GM12892 (cell line): ENCODE measurements at regions not wholly inside any gene's neighbourhood (a gene's known extent, or its start where the extent isn't known, plus 50 kb on each side); places are given as distances from the start of the nearest gene placed in this dataset.
"Not testable (repeated sequence)": the region's sequence is repeated elsewhere in the genome, so short reads cannot be mapped to it uniquely, and the experiment has no call there.

Source experiments
- DNase-seq: peaks from one replicate; pipeline ENCODE4 v3.0.0; 2011; ENCODE audit not compliant: insufficient read length
- FAIRE-seq: peaks from 2 replicates; lab custom pipeline; 2011; peaks lifted over from hg19 to GRCh38; lab: Jason Lieb, UNC
- POLR2A ChIP-seq: IDR thresholded peaks from 2 replicates; pipeline ENCODE4 v1.6.1; 2011; ENCODE audit warnings: low read depth, low read length, control low read depth
- POLR2AphosphoS5 ChIP-seq: IDR thresholded peaks from 2 replicates; pipeline ENCODE4 v1.6.1; 2011; ENCODE audit warnings: low read depth, low read length, control low read depth
- TAF1 ChIP-seq: IDR thresholded peaks from 2 replicates; pipeline ENCODE4 v1.6.1; 2011; ENCODE audit warnings: low read depth, mild to moderate bottlenecking, control low read depth, low read length, borderline replicate concordance

DNA sequence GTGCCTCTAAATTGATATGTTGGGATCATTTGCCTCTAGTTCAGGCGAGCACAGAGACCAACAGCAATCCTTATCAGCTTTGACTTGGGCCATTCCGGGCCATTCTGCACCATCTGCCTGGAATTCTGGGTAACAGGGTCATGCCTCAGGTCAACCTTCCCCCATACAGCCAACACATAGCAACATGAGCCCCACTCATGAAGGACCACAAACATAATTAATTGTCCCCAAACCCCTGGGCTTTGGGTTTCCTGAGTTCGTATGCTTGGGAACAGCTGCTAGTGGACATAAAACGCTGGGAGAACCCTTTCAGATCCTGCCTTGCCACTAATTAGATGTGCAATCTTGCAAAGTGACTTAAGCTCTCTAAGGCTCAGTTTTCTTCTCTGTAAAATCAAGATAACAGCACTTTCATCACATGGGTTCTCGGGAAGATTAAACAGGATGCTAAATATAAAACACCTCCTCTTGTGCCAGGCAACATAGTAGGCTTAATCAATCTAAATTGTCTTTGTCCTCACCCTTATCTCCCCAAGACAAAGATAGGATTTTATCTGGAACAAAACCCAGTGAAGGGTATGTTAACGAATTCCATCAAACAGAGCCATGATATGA is 426.5 kb downstream of the CD83 start:
- TF ChIP-seq POLR2A (no peak), TAF1 (no peak), POLR2AphosphoS5 (no peak)
- FAIRE-seq = no peak

DNA sequence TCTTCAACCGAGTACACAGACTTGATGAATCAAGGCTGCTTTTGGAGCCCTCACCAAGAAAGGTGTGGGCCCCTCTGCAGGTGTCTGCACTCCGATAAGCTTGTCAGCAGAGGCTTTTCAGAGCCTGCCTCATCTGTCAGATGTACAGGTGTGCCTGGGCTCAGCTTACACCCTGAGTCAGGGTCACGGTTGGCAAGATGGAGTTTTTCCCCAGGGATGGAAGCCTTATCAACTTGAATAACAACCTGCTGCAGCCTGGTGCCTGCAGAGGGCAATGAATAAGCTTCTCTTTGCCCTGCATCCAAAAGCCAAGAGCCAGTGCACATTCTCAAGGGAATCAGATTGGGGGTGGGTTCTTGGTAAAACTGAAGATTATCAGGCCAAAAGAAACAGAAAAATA is 427.1 kb downstream of the CD83 start:
- no peak for TF ChIP-seq POLR2AphosphoS5
- TF ChIP-seq TAF1 = no peak
- TF ChIP-seq POLR2A = no peak
- FAIRE-seq (no peak), DNase-seq (no peak)

More for the DNA sequence above, 426.5 kb downstream of the CD83 start:
- DNase-seq = no peak

DNA sequence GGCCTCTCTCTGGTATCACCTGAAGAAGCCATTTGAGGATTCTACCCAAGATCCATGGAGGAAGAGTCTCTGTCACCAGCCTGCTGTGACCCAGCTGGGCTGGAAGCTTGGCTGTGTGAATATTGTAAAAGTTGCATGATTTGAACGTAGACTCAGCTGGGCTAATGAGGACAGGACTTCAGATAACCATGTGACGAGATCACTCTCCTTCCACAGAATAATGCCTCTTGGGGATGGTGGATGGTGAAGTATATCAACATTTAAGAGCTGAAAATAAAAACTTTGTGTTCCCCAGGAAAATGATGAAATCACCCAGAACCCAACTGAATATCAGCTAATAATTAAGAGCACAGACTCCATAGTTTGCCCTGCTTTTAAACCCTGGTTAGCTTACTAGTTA is 427.9 kb downstream of the CD83 start:
- FAIRE-seq (no peak), DNase-seq (no peak)
- TF ChIP-seq POLR2A (no peak), POLR2AphosphoS5 (no peak), TAF1 (no peak)

DNA sequence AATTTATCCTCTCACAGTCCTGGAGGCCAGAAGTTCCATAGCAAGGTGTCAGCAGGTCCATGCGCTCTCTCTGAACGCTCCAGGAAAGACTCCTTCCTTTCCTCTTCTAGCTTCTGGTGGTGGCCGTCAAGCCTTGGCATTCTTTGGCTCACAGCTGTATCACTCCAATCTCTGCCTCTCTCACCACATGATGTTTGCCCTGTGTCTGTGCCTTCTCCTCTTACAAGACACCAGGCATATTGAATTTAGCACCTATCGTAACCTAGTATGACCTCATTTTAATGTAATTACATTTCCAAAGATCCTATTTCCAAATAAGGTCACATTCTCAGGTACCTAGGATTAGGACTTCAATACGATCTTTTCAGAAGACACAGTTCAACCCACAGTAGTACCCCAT is 428.5 kb downstream of the CD83 start:
- TF ChIP-seq TAF1 = no peak
- no peak for TF ChIP-seq POLR2AphosphoS5
- no peak for TF ChIP-seq POLR2A
- DNase-seq = no peak
- no peak for FAIRE-seq

DNA sequence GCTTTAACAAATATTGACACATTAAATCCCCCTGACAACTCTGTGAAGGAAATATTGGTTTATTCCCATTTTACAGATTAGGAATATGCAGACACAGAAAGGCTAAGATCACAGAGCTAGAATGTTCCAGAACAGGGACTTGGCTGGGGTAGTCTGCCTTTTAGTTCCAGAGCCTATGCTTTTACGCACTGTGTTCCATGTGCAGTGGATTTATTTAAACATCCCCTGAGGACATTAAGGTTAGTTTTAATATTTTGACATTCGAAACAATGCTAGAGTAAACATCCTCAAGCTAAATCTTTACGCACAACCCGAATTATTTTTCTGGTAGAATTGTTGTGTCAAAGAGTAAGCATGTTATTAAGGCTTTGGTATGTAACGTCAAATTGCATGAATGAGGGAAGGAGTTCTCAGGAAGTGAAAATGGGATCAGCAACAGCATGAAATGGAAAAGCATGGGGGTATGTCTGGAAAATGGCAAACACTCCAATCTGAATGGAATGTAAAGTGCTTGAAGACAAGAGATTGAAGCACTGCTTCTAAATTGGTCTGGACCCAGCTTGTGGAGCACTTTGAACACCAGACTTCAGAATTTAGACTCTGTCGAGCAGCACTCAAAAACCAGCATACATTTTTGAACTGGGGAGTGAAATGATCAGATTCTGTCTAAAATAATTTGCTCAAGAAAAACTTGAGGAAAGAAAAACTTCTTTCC is 429.9 kb downstream of the CD83 start:
- TF ChIP-seq TAF1 (no peak), POLR2A (no peak), POLR2AphosphoS5 (no peak)
- DNase-seq = no peak
- no peak for FAIRE-seq

DNA sequence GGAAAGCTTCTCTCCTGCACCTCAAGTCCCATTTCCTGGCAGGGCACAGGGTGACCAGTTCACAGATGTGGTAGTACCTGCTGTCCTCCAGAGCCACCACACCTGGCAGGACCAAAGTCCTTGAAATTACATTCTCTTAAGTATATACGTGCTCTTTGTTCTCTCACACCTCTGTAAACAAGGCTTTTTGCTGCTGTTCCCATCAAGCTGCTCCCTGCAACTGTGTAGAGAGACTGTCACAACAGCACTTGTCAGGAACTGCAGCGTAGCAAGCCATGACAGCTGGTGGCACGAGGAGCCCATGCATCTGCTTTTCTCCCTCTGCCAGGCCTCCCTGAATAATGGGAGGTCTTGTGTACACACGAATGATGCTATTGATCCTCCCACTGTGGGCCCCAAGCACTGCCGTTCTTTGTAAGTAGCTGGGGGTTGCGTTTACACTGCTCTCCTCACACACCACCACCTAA is 431.8 kb downstream of the CD83 start:
- FAIRE-seq (no peak), DNase-seq (no peak)
- TF ChIP-seq POLR2AphosphoS5 = no peak
- no peak for TF ChIP-seq POLR2A
- no peak for TF ChIP-seq TAF1

DNA sequence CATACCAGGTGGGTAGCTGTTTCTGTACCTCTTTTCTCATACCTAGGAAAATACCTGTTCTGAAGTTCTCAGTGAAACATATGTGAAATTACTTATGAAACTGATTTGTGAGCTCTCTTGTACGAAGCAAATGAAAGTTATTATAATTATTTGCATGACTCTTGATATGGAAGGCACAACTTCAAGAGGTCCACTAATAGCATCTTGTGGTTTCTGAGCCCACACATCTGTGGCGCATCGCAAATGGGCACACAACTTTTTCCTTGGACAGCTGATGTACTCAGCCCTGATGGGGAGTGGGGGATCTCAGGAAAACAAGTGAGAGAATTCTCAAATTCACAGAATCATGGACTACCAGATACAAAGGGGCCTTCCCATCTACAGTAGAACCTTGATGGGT is 432.3 kb downstream of the CD83 start:
- DNase-seq (no peak), FAIRE-seq (no peak)

DNA sequence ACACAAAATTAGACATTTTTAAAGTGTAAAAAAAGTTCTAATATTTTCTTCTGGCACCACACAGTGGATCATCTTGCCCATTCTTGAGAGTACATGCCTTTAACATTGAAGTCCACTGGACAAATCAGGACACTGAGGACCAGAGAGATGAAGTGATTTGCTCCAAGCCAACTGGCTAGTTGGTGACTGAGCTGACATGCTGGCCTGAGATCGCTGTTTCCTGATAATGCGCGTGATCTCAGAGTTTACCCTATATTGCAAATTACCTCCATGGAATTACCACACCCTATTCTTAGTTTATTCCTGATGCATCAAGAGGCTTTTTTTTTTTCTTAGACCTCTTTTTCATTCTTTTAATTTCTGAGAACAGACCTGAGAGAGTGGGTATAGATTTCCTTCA is 432.8 kb downstream of the CD83 start:
- DNase-seq = no peak
- no peak for FAIRE-seq
- TF ChIP-seq POLR2A (no peak), POLR2AphosphoS5 (no peak), TAF1 (no peak)

More for the DNA sequence above, 432.3 kb downstream of the CD83 start:
- TF ChIP-seq POLR2AphosphoS5 (no peak), TAF1 (no peak), POLR2A (no peak)

DNA sequence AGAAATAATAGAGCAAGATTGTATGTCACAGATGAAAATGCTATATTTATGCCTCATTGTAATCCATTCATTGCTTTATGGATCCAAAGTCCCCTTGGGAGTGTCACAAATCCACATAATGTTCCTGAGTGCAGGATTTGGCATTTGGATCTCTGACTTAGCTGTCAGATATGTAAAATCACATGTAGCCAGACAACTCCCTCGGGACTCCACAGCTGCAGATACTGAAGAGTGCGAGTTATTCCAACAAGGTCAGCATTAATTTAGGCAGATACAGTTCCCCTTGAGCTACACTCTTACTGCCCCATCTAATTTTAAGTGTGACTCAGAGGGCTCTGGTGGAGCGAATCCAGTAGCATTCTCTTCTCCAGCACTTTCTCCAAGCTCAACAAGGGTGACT is 433.2 kb downstream of the CD83 start:
- no peak for FAIRE-seq
- TF ChIP-seq POLR2AphosphoS5 (no peak), TAF1 (no peak), POLR2A (no peak)
- DNase-seq = no peak

DNA sequence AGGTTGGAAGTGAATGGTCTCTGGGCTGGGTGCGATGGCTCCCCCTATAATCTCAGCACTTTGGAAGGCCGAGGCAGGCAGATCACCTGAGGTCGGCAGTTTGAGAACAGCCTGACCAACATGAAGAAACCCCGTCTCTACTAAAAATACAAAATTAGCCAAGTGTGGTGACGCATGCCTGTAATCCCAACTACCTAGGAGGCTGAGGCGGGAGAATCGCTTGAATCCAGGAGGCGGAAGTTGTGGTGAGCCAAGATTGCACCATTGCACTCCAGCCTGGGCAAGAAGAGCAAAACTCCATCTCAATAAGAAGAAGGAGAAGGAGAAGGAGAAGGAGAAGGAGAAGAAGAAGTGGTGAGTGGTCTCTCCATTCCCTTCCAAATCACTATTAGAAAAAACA is 434.0 kb downstream of the CD83 start:
- DNase-seq, FAIRE-seq: not testable (repeated sequence)

DNA sequence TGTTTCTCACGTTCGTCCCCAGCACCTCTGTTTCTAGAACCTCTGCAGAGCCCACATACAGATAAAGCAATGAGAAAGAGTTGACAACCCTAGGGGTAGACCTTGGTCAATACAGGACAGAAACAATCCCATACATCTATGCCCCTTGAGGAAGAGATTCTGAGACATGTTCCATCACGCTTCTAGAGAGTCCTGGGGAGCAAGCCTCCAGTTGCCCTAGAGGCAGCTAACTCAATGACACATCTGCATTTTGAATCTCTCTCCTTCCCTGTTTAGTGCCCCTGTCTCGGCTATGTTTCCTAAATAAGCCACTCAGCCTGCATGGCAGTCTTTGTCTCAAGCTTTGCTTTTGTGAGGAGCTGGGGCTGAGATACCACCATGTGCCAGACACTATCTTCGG is 435.3 kb downstream of the CD83 start:
- no peak for FAIRE-seq
- no peak for DNase-seq
- TF ChIP-seq TAF1 (no peak), POLR2A (no peak), POLR2AphosphoS5 (no peak)

DNA sequence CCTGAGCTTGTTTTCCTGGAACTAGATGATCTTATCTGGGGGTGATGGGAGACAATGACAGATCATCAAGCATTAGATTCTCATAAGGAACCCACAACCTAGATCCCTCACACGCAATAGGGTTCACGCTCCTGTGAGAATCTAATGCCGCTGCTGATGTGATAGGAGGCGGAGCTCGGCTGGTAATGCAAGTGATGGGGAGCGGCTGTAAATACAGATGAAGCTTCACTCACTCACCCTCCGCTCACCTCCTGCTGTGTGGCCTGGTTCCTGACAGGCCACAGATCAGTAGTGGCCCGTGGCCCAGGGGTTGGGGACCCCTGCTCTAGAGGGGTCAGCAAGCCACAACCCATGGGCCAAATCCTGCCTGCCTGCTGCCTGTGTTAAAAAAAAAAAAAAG is 435.9 kb downstream of the CD83 start:
- DNase-seq (no peak), FAIRE-seq (no peak)
- TF ChIP-seq POLR2AphosphoS5 (no peak), TAF1 (no peak), POLR2A (no peak)

DNA sequence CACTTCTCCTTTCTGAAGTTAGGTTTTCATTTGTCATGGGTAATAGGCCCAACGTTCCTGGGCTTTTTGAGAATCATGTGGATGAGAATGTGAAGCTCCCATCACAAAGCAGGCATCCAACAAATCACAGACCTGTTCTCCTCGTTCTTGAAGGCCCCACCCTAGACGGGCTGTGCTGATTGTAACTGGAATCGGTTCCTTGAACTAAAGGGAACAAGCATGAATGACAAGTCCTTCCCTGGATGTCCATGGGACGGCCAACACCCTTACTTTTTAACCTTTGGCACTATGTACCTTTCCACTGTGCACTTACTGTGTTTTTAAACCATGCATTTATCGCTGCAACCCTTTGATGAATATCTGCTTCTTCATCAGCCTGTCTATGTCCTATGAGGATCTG is 438.2 kb downstream of the CD83 start:
- TF ChIP-seq POLR2AphosphoS5 (no peak), POLR2A (no peak), TAF1 (no peak)
- DNase-seq (no peak), FAIRE-seq (no peak)
